Prostate gland (tissue), 2 donors: ENCODE measurements at regions not wholly inside any gene's neighbourhood (a gene's known extent, or its start where the extent isn't known, plus 50 kb on each side); places are given as distances from the start of the nearest gene placed in this dataset.
"Not testable (repeated sequence)": the region's sequence is repeated elsewhere in the genome, so short reads cannot be mapped to it uniquely, and the experiment has no call there.

Experiments
- DNase-seq: peaks from one replicate; pipeline ENCODE4 v3.0.0-alpha.2; 2019; ENCODE audit warnings: low spot score
- H3K27ac ChIP-seq, 2 donors: fragments of 200-600 bp; sonication (generic); 2 replicates each; pipeline ENCODE4 v1.5.1; 2017 to 2019
- H3K27me3 ChIP-seq: fragments of 200-600 bp; sonication (generic); replicated peaks from 2 replicates; pipeline ENCODE4 v1.5.1; 2019; ENCODE audit not compliant: insufficient read depth
- H3K36me3 ChIP-seq, 2 donors: fragments of 200-600 bp; sonication (generic); 1 replicate in 1 of 2; 2 replicates in 1 of 2; pipeline versions ENCODE4 v1.5.1 to v1.8.1; 2017 to 2019
- H3K4me1 ChIP-seq: fragments of 200-600 bp; sonication (generic); replicated peaks from 2 replicates; pipeline ENCODE4 v1.5.1; 2019
- H3K4me3 ChIP-seq, 2 donors: fragments of 200-600 bp; sonication (generic); 2 replicates each; pipeline ENCODE4 v1.5.1; 2017 to 2019
- H3K9me3 ChIP-seq: fragments of 200-600 bp; sonication (generic); 2 replicates; pipeline ENCODE4 v1.5.1; 2017
- CTCF ChIP-seq, 4 experiments: fragments of 200-600 bp in 2 of 4; fragments of 450-650 bp in 2 of 4; sonication (generic) in 2 of 4; IDR thresholded peaks; 1 replicate in 3 of 4; 2 replicates in 1 of 4; pipeline ENCODE4 v1.5.1; 2016 to 2019; ENCODE audit warnings: antibody characterized with exemption in 4 of 4, mild to moderate bottlenecking in 2 of 4, moderate library complexity in 2 of 4
- POLR2A ChIP-seq: fragments of 450-650 bp; IDR thresholded peaks from one replicate; pipeline ENCODE4 v1.6.1; 2016; ENCODE audit warnings: antibody characterized with exemption, mild to moderate bottlenecking
- POLR2AphosphoS5 ChIP-seq: sonication (generic); formaldehyde crosslinking; IDR thresholded peaks from one replicate; pipeline ENCODE4 v1.6.1; 2017; ENCODE audit warnings: antibody characterized with exemption
- WGBS: methylation state at CpG from one replicate; pipeline ENCODE4 v1.1.5; 2018; 5-methylcytosine and 5-hydroxymethylcytosine counted together
- intact Hi-C: fragments of 100-400 bp; cut with DNase I; formaldehyde crosslinking; loops from one replicate; pipeline ENCODE4 v1.14.2; 2022

- intact Hi-C loops: no loop called here
- H3K36me3 ChIP-seq: no peaks in the 10 kb centered on the region
- H3K9me3 ChIP-seq: no peaks in the 10 kb centered on the region
- no peak overlapping the region for H3K27ac ChIP-seq
- TF ChIP-seq POLR2AphosphoS5: no peak
- no peak for TF ChIP-seq CTCF (IDR thresholded peaks at IDR 0.05)
- TF ChIP-seq POLR2A: no peak
- no peaks in the 10 kb centered on the region for H3K27me3 ChIP-seq
- no peak for DNase-seq
- no peak overlapping the region for H3K4me3 ChIP-seq
- 92% methylated on average over 2 of the region's 2 CpGs for WGBS
- H3K4me1 ChIP-seq: no peaks in the 10 kb centered on the region
Observed at GRCh38 chr12:18825138-18825537, 87.2 kb downstream of the CAPZA3 start.

GRCh38 chr12:18827913-18828312 is 90.0 kb downstream of the CAPZA3 start:
- Histone ChIP-seq H3K27ac (no peak overlapping the region), H3K36me3 (no peaks in the 10 kb centered on the region), H3K4me3 (no peak overlapping the region), H3K4me1 (no peaks in the 10 kb centered on the region), H3K9me3 (no peaks in the 10 kb centered on the region), H3K27me3 (no peaks in the 10 kb centered on the region)
- TF ChIP-seq POLR2A (no peak), POLR2AphosphoS5 (no peak), CTCF (IDR thresholded peaks at IDR 0.05) (no peak)
- intact Hi-C loops: no loop called here
- no peak for DNase-seq
- WGBS: 93% methylated on average over 2 of the region's 2 CpGs

- intact Hi-C loops: no loop called here
Observed at GRCh38 chr12:18828483-18828882, 90.6 kb downstream of the CAPZA3 start.

GRCh38 chr12:18828987-18829386 is 91.1 kb downstream of the CAPZA3 start:
- Histone ChIP-seq H3K4me3 (no peak overlapping the region), H3K27me3 (no peaks in the 10 kb centered on the region), H3K9me3 (no peaks in the 10 kb centered on the region), H3K36me3 (no peaks in the 10 kb centered on the region), H3K4me1 (no peaks in the 10 kb centered on the region), H3K27ac (no peak overlapping the region)
- DNase-seq: no peak
- TF ChIP-seq POLR2AphosphoS5 (no peak), POLR2A (no peak), CTCF (IDR thresholded peaks at IDR 0.05) (no peak)
- intact Hi-C loops: no loop called here

More at GRCh38 chr12:18828483-18828882, 90.6 kb downstream of the CAPZA3 start:
- Histone ChIP-seq H3K36me3 (no peaks in the 10 kb centered on the region), H3K4me3 (no peak overlapping the region), H3K9me3 (no peaks in the 10 kb centered on the region), H3K27me3 (no peaks in the 10 kb centered on the region), H3K4me1 (no peaks in the 10 kb centered on the region), H3K27ac (no peak overlapping the region)
- TF ChIP-seq POLR2A (no peak), CTCF (IDR thresholded peaks at IDR 0.05) (no peak), POLR2AphosphoS5 (no peak)
- no peak for DNase-seq

GRCh38 chr12:18832932-18833331 is 95.0 kb downstream of the CAPZA3 start:
- DNase-seq, intact Hi-C loops, H3K4me3 ChIP-seq, H3K4me1 ChIP-seq, H3K27ac ChIP-seq, H3K9me3 ChIP-seq, H3K36me3 ChIP-seq, H3K27me3 ChIP-seq: not testable (repeated sequence)
- 78% methylated on average over 2 of the region's 2 CpGs for WGBS

GRCh38 chr12:18837025-18837424 is 99.1 kb downstream of the CAPZA3 start:
- H3K4me1 ChIP-seq: no peaks in the 10 kb centered on the region
- H3K27ac ChIP-seq: no peak overlapping the region
- no peak for TF ChIP-seq CTCF (IDR thresholded peaks at IDR 0.05)
- TF ChIP-seq POLR2A: no peak
- no peak for TF ChIP-seq POLR2AphosphoS5
- no peak overlapping the region for H3K4me3 ChIP-seq
- no peak for DNase-seq
- 58% methylated on average over 4 of the region's 4 CpGs for WGBS
- intact Hi-C loops: no loop called here
- H3K27me3 ChIP-seq: no peaks in the 10 kb centered on the region
- no peaks in the 10 kb centered on the region for H3K9me3 ChIP-seq
- no peaks in the 10 kb centered on the region for H3K36me3 ChIP-seq
